ENCODE measurements at regions not wholly inside any gene's neighbourhood (a gene's known extent, or its start where the extent isn't known, plus 50 kb on each side); places are given as distances from the start of the nearest gene placed in this dataset.
A peak's percentile ranks its signal among the peaks of the same experiment; 100 is the strongest.

- DNase-seq: no peak
Measured at GRCh38 chr20:39893003-39893685, 795.9 kb downstream of the MAFB start.

GRCh38 chr20:39890697-39891096, 798.3 kb downstream of the MAFB start:
- DNase-seq: no peak

- no peak for DNase-seq
Measured at GRCh38 chr20:39888310-39888709, 800.7 kb downstream of the MAFB start.

GRCh38 chr20:39886650-39887190, 802.3 kb downstream of the MAFB start:
- no peak for DNase-seq

DNA sequence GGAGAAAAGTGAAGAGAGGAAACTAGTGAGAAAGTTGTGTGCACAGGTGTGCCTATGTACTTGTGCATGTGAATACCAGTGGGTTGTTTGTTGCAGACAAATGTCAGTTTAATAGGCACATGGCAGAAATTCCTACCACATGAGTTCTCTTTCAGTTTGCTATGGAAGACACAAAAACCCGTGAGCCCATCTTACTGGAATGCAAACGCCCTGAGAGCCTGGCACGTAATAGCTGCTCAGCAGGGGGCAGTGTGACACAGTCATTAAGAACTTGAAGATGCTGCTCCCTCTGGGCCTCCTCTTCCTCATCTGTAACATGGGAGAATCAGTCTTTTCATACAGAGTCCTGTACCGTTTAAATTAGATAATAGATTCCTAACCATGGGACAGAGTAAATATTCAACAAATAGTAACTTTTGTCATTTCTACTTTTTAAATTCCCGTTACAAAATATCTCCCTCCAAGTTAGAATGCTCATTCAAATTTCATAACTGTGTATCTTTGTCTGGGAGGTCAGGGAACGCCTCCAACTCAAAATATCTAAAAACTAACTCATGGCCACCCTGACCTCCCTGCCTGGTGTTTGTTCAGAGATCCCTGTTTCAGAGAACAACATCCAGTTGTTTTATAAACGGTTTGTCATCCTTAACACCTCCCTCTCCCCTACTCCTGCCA, 802.9 kb downstream of the MAFB start:
- DNase-seq: peak; percentile 16

- no peak for DNase-seq
Measured at GRCh38 chr20:39882806-39883205, 806.2 kb downstream of the MAFB start.

- DNase-seq: no peak
Measured at GRCh38 chr20:39880890-39881289, 808.1 kb downstream of the MAFB start.

DNA sequence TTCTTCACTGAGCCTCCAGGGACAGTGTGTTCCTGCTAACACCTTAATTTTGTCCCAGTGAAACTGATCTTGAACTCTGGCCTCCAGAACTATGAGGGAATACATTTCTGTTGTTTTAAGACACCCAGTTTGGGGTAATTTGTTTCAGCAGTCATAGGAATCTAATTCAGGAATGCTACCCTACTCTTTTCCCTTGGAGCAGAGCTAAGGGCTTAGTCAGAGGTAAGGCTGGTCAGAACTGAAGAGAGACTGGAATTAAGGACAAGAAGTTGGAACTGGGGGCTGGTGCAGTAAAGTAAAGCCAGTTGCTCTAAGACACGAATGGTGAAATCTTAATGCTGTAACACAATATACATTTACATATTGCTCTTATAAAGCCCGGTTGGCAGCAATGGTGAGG, 809.7 kb downstream of the MAFB start:
- no peak for DNase-seq

- no peak for DNase-seq
Measured at GRCh38 chr20:39878809-39879208, 810.2 kb downstream of the MAFB start.

DNA sequence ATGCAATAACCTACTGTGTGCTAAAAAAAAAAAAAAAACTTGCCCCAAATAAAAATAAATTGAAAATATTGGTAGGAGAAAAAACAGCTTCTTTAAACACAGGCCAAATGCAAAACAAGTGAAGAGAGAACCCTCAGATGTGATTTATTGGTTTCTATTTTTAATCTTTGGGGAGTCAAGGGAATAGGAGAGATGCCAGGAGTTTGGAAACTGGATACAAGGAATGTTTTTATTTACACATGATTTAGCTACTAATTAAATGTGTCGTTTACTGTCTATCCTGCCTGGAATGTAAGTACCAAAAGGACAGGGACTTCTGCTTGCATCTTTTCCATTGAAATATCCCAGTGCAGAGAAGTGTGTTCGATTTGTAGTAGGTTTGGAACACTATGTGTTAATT, 810.7 kb downstream of the MAFB start:
- DNase-seq: no peak

GRCh38 chr20:39877788-39878187, 811.2 kb downstream of the MAFB start:
- no peak for DNase-seq

DNA sequence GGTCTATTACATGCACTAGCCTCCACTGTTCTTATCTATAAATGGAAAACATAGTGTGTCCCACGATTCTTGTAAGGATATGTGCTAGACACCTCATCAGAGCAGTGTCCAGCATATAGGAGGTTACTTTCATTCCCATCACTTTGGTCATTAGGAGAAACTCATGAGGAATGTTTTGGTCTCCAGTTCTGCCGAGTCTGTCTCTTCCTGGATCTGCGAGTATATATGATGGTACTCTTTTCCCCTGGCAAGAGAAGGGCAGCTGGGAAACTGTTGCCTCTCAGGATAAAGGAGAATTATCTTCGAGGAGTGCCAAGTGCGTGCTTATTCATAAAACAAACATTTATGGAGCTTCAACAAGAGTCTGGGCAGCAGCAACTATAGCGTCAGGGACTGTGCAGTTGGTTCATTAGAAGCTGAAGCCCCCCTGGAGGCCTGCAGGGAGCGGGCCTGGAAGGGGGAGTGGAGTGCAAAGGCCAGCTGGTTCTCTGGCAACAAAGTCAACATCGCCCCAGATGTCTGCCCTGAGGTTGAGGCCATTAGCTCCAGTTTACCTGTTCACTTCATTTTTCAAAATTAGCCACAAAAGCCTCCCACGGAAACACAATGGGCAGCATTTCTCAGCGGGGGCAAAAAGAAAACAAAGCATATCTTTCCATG, 811.9 kb downstream of the MAFB start:
- DNase-seq: no peak

GRCh38 chr20:39875492-39876110, 813.4 kb downstream of the MAFB start:
- DNase-seq: no peak

DNA sequence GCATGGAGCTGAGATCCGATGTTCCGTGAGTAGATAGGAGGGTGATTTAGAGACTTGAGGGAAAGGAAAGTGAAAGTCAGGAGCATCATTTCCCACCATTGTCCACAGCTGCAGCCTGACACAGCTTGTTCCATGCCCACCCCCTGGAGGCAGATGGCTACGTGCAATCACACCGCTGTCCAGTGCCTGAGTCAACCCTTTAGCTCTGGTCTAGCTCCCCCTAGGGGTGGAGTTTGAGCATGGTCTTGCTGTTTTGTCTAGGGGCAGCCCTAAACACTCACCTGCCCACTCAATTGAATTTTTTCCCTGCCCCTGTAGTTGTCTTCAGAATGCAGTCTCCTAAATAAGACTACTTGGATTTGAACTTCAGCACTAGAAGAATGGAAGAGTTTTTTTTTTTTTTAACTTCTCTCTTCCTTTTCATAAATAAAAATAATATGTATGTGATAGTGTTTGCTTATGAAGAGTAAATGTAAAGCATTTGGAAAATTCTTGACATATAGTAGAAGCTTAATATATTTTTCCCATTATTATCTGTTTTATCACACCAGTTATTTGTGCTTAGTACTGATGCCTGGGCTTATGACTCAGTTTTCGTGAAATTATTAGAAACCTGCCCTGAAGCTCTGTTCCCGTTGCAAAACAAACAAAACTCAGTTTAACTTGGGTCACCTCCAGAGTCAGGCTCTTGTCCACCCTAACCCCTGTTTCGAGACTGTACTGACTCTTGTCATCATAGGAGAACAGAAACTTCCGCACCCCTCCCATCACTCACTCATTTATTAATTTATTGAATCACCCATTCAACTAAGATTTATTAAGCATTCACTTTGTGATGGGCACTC, 814.8 kb downstream of the MAFB start:
- peak; percentile 60 for DNase-seq

DNA sequence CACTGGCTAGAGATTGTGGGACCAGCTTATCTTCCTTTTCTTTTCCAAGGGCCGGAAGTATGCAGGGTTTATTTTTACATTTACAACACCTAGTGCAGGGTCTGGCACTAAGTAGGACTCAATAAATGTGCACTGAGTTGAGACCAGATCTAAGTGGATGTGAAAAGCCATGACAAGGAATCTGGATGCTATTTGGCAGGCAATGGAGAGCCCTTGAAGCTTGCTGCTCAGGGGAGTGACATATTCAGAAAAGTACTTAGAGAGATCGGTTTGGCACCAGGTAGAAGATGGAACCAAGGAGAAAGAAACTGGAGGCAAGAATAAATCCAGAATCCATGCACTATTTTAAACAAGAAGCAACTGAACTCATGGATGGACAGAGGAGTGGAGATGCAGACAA, 815.8 kb downstream of the MAFB start:
- DNase-seq: no peak

DNA sequence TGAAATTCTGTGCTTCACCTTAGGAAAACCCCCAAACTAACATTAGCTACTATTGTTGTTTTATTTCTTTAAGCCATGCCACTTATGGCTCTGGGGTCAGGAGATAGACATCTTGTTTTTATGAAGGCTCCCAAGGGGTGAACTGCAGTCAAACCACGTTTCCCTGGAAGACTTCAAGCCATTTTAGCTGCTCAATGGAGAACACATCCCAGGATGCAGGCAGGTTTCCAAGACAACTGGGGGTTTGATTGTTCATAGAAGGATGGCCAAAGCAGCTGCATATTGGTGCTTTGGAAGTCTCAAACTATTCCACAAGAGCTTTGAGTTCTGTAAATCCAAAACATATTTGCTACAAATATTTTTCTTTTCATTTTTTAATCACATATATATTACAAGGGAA, 818.0 kb downstream of the MAFB start:
- no peak for DNase-seq

- DNase-seq: no peak
Measured at GRCh38 chr20:39865446-39865845, 823.6 kb downstream of the MAFB start.

- no peak for DNase-seq
Measured at GRCh38 chr20:39862470-39862891, 826.6 kb downstream of the MAFB start.

GRCh38 chr20:39861381-39861780, 827.7 kb downstream of the MAFB start:
- DNase-seq: no peak

GRCh38 chr20:39857835-39858234, 831.2 kb downstream of the MAFB start:
- no peak for DNase-seq

DNA sequence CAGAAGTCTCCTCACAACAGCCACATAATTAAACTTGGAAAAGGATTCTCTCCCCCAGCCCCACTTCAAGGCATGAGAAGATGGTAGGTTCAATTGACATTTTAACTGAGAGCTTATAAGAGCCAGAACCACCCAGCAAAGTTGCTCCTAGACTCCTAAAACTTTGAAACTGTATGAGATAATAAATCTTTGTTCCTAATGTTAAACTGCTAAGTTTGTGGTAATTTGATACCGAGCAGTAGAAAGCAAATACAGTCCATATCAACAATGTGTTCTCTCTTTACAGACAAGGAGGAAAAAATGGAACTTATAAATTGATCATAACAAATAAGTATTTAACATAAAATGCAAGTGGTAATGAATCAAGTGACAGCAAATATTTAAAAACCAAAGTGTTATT, 831.8 kb downstream of the MAFB start:
- DNase-seq: no peak

DNA sequence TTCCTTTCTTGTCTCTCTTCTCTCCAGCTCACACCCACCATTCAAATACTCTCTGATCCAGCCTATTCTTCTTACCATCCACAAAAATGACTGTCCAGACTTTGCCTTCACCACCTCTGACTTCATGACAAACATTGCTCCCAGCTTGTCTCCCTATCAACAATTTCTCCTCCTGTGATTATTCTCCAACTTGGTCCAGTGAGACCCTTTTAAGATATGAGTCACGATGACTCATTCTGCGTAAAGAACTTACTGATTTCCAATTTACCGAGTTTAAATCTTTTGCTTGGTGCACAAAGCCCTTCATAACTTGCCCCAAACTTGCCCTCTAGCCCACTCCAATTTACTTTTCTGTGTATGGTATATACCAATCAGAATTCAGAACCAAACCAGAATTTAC, 833.2 kb downstream of the MAFB start:
- no peak for DNase-seq

- no peak for DNase-seq
Measured at GRCh38 chr20:39855056-39855455, 834.0 kb downstream of the MAFB start.
